GM19468 (cell line): ENCODE measurements at regions not wholly inside any gene's neighbourhood (a gene's known extent, or its start where the extent isn't known, plus 50 kb on each side); places are given as distances from the start of the nearest gene placed in this dataset.

Experiments
- ATAC-seq: cut with Tn5 transposase; IDR thresholded peaks from one replicate; pipeline ENCODE4 v1.9.1; 2021; ENCODE audit warnings: mild to moderate bottlenecking, moderate library complexity, moderate number of reproducible peaks; ENCODE audit not compliant: unreplicated experiment; ENCODE audit errors: extremely low read depth

DNA sequence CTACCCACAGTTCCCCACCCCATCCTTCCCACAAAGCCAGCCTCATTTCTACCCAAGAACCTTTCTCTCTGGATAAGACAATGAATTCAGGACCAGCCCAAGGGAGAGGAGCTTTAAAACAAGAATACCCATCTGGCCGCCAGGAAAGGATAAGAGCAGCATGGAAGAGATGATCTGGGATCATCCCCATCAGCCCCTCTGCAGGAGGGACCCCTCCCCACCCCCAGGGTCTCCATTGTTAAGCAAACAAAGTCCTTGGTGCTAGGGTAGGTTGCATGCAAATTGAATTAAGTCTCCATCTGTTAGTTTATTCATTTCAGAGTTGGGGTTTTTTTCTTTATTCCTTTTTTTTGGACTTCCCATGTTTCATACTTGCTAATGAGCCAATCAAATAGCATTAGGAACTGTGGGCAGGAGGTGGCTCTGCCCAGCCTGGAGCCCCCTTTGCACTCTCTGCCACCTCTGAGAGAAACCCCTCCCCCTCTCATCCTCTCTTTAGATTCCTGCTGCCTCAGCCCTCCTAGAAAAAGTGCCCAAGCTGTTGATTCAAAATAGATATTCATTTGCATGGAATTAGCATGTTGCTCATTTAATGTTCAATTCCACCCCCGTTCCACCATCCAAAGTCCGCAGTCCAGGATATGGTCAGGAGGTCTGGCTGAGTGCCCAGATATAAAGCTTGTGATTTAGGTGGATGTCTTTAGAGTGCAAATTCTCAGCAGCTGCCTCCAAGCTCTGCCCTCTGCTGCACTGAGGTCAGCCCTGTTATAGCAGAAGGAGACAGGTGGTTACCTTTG lies 138.5 kb upstream of the NCAM1 start:
- no peak for ATAC-seq

DNA sequence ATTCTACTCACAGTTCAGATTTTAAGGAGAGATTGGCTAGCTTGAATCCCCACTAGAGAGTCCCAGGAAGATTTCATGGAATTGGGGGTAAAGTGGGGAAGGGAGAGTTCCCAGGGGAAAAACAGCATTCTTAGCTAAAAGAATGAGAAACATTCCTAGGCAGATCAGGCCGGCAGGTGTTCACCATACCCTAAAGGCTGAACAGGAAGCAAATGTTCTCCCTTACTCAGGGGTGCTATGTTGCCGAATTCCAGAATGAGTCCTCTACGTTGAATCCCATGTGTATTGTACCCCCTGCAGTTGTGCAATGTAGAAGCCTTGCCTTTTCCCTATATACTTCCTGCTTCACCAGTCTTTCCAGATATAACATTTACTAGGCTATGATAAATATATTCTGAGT lies 135.2 kb upstream of the NCAM1 start:
- no peak for ATAC-seq

DNA sequence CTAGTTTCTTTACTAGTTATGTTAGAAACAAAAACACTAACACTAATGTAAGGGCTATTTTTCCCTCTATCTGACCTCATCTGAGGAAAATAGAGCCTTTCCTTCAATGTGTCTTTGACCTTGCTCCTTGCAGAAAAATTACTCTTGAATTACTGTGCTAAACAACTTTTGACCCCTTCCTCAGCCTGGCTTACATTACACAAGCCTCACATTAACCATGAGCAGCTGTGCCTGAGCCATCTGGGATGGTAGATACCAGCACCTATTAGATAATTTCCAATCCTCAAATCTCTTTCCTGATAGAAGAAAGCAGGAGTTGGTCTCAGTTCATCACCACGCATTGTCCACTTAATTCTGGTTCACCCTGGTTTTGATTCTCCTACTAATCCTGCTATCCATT lies 134.4 kb upstream of the NCAM1 start:
- ATAC-seq, result no peak

DNA sequence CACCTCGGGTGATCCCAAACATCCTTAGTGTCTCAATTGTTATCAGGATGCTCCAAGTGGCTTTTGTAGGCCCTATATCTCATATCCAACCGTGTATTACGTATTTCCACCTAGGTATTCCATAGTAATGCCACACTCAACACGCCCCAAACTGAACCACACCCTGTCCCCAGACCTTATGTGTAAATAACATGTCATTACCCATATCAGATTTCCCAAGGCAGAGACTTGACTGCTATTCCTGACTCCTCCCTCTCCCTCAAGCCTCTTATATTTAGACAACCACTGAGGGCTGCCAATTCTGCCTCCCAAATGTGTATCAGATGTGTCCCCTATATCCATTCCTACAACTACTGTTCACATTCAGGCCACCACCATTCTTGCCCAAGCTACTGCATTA lies 132.8 kb upstream of the NCAM1 start:
- no peak for ATAC-seq

- no peak for ATAC-seq
These were observed 131.1 kb upstream of the NCAM1 start for GRCh38 chr11:112829971-112830654.

- ATAC-seq, result no peak
These were observed 130.2 kb upstream of the NCAM1 start for GRCh38 chr11:112831041-112831440.

- ATAC-seq, result no peak
These were observed 129.1 kb upstream of the NCAM1 start for GRCh38 chr11:112831969-112832766.

GRCh38 chr11:112834277-112834755 lies 126.9 kb upstream of the NCAM1 start:
- ATAC-seq, result no peak

- no peak for ATAC-seq
These were observed 125.5 kb upstream of the NCAM1 start for GRCh38 chr11:112835591-112836255.

GRCh38 chr11:112836256-112836602 lies 125.0 kb upstream of the NCAM1 start:
- no peak for ATAC-seq

DNA sequence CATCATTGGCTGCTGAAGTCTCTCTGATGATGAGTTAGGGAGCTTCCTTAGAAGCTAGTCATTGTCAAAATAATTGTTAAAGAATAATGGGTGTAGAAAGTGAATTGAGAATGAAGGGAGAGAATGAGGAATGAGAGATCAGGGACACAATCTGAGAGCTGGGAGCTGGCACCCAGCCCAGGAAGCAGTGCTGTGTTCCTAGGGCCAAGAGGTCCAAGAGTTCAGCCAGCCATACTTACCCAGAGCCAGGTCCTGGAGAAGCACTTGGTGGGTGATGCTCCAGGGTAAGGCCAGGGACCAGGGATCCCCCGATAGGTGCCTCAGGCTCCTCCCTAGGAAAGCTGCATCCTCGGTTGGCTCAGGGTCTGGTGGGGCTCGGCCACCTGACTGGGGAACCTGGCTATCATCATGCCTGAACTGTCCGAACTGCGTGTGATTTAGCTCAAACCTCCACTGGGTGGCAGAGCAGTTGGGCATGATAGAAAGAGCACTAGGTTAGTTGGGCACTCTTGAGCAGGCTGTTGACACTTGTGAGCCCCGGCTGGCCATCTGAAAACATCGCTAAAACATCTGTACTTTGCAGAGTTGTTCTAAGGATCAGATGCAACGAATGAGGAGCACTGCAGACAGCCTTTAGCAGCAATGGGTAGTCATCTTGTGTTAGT lies 123.9 kb upstream of the NCAM1 start:
- ATAC-seq, result no peak

DNA sequence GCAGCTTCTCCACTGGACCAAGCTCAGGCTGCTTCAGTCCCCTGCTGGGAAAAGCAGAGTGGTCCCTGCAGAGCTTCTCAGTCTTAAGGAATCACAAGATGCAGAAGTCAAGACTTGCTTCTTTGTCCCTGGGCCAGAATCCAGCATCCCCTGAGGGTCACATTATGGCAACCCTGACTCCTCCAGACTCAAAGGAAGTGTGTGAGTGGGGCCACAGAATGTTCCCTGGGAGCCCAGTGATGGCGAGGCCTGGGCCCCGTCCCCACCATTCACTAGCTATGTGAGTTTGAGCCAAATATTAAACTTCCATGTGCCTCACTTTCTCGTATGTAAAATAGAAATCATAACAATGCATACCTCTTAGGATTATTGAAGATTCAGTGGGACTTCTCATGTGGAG lies 122.2 kb upstream of the NCAM1 start:
- no peak for ATAC-seq

DNA sequence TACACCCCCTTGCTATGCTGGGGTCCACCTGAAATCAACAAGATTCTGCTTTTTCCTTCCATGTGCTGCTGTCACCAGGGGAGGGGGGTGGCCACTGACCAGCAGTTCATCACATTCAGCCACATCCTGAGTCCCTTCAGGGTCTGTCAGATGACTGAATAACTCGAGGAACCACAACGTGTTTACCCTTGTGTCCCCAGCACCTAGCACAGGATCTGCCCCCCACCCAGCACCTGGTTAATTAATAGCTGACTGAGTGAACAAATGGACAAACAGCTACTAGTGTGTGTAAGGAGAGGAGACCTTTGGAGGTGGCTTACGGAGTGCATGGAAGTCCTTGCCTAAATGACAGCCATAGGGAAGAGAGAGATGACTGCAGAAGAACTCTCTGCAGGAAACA lies 119.5 kb upstream of the NCAM1 start:
- no peak for ATAC-seq

GRCh38 chr11:112842151-112842550 lies 119.1 kb upstream of the NCAM1 start:
- ATAC-seq, result no peak

GRCh38 chr11:112844517-112844916 lies 116.7 kb upstream of the NCAM1 start:
- ATAC-seq, result no peak

DNA sequence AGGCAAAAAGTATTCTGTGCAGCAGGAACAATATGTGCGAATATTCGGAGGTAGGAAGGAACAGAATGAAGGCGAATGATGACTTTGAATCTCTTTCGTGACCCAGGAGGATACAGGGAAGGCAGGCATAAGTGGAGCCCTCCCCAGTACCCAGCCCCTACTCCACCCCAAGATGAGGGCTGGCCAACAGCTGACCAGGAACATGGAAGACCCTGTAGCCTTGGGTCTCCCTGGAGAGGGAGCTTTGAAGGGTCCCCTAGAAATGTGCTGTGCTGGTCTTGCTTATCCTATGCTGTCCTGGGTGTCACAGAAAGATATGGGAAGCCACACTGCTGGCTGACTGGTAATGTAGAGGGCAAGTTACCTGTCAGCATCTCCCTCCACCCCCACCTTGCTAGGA lies 113.7 kb upstream of the NCAM1 start:
- no peak for ATAC-seq

GRCh38 chr11:112852143-112852866 lies 108.9 kb upstream of the NCAM1 start:
- ATAC-seq, result no peak

GRCh38 chr11:112856133-112856532 lies 105.1 kb upstream of the NCAM1 start:
- no peak for ATAC-seq

DNA sequence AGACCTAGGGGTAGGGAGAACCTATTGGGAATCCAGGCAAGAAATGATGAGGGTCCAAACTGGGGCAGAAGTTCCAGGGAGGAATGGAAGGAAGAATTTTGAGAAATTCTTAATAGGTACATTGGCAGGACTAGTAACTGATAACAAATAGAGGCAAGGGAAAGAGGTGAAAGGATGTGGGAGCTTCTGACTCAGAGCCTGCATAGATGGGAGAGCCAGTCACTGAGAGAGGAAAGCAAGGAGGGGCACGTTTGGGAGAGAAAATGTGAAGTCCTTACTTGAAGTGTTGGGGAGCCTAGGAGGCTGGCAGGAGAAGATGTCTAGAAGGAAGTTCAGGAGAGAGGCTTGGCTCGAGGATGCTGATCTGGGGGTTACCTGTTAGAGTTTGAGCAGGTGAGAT lies 104.6 kb upstream of the NCAM1 start:
- no peak for ATAC-seq
